AG10803 (cell line): ENCODE measurements at regions not wholly inside any gene's neighbourhood (a gene's known extent, or its start where the extent isn't known, plus 50 kb on each side); places are given as distances from the start of the nearest gene placed in this dataset.

ENCODE experiments used
- DNase-seq: peaks from one replicate; pipeline ENCODE4 v3.0.0; 2010; ENCODE audit warnings: low read depth
- H3K4me3 ChIP-seq: 2 replicates; pipeline ENCODE4 v1.5.1; 2011; ENCODE audit warnings: mild to moderate bottlenecking, low read length, control low read depth
- TF ChIP-seq, protein P1 (sequence below): conservative IDR thresholded peaks from 2 replicates; pipeline ENCODE4 v1.5.1; 2011; ENCODE audit warnings: mild to moderate bottlenecking, low read length, control low read depth, inconsistent platforms

DNA sequence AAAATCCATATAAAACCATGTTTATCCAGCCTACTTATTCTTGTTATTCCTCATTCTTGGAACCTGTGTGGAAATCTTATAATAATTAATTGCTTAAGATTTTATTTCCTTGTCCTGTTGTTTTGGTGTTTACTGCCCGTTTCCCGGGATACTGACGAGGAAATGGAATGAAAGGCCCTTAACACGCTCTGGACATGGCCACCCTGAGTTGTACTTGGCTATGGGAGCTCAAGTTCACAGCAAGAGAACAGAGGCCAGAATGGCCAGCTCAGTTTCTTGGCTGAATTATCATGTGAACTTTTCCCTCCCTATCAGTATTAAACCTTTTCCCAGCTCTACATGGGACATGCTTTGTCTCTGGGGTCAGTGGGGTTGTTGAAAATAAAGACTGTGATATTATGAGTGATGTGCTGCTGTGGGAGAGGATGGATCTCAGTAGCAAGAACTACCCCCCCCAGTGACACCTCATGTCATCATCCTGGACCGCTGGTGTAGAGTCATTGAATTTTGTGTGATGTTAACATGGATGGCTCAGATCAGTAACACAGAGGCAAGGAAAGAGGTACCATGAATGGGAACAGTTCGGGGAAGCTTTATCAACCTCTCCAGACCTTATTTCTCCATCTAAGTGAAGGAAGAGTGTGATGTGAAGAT, 87.0 kb upstream of the IGFBP3 start:
- no peak overlapping the region for H3K4me3 ChIP-seq
- DNase-seq = peak; percentile 65
- TF ChIP-seq, protein P1, sequence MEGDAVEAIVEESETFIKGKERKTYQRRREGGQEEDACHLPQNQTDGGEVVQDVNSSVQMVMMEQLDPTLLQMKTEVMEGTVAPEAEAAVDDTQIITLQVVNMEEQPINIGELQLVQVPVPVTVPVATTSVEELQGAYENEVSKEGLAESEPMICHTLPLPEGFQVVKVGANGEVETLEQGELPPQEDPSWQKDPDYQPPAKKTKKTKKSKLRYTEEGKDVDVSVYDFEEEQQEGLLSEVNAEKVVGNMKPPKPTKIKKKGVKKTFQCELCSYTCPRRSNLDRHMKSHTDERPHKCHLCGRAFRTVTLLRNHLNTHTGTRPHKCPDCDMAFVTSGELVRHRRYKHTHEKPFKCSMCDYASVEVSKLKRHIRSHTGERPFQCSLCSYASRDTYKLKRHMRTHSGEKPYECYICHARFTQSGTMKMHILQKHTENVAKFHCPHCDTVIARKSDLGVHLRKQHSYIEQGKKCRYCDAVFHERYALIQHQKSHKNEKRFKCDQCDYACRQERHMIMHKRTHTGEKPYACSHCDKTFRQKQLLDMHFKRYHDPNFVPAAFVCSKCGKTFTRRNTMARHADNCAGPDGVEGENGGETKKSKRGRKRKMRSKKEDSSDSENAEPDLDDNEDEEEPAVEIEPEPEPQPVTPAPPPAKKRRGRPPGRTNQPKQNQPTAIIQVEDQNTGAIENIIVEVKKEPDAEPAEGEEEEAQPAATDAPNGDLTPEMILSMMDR = no peak

DNA sequence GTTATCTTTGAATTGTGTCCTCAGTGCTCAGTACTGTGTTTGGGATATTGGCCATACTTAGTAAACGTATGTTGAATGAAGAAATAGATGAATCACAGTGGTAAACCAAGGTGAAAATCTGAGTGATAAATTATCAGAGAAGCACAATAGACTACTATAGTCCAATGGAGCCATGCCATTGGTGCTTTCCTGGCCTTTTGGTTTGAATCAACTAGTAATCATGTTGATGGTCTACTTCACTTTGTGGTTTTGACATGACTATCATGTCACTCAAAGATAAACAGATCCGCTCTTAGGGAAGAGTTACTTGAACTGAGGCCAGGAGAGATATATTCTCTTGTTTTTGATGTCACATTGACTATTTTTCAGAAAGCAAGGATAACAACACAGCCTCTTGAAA, 86.1 kb upstream of the IGFBP3 start:
- TF ChIP-seq, protein P1 = no peak
- H3K4me3 ChIP-seq = no peak overlapping the region
- no peak for DNase-seq

DNA sequence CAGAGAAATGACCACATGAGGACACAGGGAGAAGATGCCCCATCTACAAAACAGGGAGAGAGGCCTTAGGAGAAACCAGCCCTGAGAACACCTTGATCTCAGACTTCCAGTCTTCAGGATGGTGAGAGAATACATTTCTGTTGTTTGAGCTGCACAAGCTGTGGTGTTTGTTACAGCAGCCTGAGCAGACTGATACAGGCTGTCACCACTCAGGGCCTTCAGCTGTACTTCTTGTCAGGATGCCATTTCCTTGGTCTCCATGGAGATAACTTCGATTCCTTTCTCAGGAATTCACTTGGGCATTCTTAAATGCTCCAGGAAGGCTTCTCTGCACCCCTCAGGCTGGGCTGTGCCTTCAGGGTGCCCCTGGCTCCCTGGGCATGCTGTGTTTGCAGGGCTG, 85.7 kb upstream of the IGFBP3 start:
- TF ChIP-seq, protein P1 = no peak
- DNase-seq = no peak
- H3K4me3 ChIP-seq = no peak overlapping the region

DNA sequence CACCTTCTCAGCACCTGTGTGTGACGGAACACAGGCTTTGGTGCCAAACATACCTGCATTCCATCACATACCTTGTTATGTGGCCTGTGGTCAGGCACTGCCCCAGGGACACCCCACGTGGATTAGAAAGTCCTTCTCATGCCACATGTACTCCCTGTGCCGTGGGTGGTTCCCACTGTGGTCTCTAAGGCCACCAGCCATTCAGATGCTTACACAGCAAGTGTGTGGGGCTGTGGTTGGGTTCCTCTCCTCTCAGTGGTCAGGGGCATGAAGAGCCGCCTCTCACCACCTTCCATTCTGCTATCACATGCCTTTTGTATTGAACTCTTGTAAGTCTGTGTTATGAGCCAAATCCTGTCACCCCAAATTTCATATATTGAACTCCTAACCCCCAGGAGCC, 85.1 kb upstream of the IGFBP3 start:
- no peak for DNase-seq
- no peak overlapping the region for H3K4me3 ChIP-seq
- TF ChIP-seq, protein P1 = no peak

DNA sequence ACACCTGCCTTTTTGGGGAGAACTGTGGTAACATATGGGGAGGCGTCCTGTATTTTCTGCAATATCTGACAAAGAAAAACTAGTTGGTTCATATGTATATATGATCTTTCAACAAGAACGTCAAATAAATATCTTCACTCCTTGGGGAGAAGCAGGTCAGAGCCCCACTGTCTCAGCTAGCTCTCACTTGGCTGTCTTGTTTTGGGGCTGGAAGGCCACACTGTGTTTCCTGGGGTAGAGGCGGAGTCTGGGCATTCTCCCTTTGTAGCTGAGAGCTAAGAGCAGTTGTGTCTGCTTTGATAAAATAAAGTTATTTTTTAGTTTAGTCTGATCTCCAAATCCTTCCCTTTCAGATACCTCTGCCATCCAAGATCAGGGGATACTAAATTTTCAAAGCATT, 83.9 kb upstream of the IGFBP3 start:
- TF ChIP-seq, protein P1 = no peak
- no peak for DNase-seq
- H3K4me3 ChIP-seq = no peak overlapping the region

DNA sequence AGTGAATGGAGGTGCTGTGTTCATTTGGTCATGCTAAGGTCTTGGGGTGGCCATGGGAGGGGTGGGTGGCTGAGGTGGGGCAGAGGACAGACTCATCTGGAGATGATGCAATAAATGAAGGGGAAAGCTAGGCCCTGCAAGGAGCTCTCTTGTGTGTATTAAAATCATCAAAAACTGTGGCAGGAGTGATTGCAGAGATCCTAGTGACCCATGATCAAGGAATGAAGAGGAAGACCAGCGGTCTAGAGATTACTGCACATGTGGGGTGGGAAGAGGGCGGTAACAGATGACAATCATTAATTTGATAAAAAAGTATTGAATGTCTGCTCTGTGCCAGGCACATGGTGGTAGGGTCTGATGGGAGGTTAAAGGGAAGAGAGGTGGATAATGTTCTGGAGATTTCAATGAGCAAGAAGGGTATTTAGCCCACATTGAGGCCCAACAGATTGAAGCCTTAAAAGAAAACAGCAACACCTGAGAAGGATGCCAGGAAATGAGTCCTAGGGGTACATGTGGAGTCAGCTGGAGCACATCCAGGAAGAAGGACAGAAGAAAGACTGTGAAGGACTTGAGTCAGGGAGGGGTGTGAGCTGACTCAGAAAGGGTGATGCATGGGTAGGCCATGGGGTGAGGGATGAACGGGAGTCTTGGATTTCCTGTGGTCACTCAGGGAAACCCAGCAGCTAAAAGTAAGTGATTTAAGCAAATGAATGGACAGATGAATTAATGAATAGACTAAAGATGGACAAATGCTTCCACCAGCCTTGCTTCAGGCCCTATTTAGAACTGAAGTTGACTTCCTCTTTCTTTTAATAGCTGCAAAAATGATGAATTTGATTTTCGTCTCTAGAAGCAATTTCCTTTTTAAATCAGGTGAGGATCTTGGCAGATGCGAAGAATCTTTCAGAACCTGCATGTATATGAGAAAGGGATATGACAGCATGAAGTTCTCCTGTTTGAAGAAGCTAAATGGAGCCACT, 83.1 kb upstream of the IGFBP3 start:
- peak; percentile 79 for DNase-seq
- H3K4me3 ChIP-seq = no peak overlapping the region
- TF ChIP-seq, protein P1 = no peak
